ENCODE measurements at regions not wholly inside any gene's neighbourhood (a gene's known extent, or its start where the extent isn't known, plus 50 kb on each side); places are given as distances from the start of the nearest gene placed in this dataset.

DNA sequence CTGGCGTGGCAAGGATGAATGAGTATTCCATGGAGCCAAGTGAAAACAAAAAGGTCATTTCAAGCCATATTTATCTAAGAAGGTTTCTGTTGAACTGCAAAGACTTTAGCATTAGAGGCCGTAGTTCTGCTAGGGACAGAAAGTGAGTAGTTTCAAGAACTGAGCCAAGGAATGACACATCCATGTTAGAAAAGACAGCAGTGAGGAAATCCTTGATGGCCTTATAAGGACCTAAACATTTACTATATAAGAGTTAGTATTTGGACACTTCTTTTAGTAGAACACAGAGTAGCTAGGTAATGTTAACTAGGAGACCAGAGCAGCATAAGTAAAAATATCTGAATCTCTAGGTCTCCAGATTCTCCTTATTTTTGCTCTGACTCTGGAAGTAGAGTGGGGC, 329.8 kb upstream of the SEMA3D start:
- DNase-seq = no peak

DNA sequence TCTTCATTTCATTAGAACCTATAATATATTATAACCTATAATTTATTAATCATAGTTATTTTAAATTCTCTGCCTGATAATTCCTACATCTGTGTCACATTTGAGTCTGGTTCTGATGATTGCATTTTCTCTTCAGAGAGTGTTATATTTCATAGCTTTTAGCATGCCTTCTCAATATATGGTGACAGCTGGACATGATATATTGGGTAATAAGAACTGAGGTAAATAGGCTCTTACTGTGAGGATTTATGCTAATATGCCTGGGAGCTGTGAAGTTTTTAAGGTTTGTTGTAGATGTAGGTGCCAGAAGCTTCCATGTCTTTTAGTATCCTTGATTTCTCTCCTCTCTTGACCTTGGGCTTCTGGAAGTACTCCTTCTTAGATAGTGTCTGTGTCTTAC, 325.9 kb upstream of the SEMA3D start:
- no peak for DNase-seq

DNA sequence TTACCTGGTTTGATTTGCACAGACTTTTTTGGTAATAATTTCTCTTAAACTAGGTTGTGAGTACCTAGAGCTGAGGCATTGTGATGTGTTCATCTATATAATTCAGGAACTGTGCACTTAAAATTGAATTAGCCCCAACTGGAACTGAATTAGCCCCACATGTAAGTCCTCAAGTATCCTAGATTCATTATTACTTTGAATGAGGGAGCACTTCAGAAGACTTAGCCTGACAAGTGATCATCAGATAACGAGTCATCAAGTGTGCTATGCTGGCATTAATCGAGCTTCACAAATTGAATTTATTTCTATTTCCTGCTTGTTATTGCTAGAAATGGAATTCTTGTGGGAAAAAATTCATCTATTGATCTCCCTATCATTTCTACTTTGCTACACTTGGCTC, 323.4 kb upstream of the SEMA3D start:
- no peak for DNase-seq

DNA sequence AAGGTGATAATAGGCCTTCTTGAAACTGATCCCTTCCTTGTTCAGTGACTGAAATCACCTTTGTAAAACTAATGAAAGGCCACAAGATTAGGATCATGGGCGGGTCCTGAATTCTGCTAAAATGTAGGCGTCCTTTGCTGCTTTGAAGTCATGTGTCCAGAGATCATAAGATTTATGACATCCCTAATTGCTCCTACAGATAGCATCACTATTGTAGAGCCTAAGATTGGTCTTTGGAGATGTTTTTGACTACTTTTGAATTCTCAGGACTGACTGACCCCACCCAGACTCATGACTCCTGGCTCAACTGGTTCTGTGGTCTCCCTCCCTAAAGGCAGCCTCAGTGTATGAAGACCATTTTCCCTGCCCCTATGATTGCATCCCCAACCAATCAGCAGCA, 322.6 kb upstream of the SEMA3D start:
- no peak for DNase-seq

DNA sequence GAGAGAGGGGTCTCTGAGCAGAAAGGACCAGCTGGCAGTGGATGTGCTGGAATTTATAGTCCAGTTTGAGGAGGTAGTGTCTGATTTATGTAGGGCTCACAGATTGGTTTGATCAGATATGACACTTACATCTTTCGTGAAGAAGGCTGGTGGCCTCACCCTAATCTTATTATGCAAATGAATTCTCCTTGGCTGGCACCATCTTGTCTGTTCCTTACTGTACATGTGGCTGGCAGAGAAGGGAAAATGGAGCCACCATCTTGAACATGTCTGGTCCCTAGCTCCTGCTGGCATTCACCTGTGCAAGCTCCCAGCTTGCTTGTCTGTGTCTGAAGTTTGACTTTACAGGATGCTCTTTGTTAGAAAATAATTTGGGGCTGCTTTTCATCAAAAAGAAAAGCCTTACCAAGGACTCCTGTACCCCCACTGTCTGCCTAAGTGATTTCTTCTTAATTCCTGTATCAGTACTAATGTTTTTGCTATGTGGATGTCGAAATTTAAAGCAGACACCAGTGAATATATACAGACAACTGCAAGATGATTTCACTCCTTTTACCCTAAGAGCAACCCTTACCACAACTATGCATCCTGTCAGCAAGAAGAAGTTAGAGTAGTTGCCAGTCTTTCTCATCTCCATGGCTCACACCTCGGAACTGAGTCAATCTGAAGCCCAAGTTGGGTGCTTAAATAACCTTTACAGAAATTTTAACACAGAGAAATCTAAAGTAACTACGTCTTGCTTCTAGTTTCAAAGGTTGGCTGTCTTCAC, 322.0 kb upstream of the SEMA3D start:
- DNase-seq = no peak

DNA sequence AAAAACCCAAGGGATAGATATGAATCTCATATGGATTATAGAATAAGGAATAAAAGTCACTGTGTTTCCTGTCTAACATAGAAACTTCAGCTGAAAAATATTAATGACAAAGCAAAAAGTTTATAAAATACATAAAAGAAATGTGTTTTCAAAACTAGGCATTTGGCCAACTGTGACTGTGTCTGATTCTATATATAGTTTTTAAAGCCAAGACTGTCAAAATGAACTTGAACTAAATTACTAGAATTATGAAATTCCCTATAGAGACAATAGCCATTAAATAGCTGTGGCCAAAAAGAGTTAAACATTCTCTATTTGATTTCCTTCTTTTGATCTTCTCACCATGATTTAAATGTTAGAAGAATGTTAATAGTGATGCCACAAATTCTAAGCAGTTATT, 311.2 kb upstream of the SEMA3D start:
- no peak for DNase-seq

DNA sequence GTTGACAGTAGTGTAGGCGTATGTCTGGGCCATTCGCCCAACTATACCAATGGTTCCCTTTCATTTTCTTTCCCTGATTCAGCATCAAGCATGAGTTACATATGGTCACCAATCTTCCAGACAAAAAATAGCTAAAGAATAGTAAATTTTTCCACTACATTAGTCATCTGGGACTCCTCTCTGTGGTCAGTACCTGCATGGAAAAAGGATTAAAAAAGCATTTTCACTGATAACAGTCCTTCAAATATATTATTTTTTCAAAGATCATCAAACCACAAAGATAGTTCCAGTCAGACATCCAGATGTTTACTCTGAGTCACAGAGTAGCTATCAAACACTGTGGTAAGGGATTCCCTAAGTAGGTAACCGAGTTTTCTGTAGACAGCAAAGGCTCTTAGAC, 302.6 kb upstream of the SEMA3D start:
- DNase-seq = no peak

DNA sequence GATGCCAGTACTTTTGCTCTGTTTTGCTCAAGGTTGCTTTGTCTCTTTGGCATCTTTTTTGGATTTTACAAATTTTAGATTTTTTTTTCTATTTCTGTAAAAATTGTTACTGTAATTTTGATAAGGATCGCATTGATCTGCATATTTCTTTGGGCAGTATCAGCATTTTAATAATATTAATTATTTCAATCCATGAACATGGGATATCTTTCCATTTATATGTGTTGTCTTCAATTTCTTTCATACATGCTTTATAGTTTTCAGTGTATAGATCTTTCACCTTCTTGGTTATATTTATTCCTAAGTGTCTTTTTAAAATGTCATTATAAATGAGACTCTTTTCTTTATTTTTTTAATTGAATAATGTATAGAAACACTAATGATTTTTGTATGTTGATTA, 301.6 kb upstream of the SEMA3D start:
- DNase-seq = no peak

DNA sequence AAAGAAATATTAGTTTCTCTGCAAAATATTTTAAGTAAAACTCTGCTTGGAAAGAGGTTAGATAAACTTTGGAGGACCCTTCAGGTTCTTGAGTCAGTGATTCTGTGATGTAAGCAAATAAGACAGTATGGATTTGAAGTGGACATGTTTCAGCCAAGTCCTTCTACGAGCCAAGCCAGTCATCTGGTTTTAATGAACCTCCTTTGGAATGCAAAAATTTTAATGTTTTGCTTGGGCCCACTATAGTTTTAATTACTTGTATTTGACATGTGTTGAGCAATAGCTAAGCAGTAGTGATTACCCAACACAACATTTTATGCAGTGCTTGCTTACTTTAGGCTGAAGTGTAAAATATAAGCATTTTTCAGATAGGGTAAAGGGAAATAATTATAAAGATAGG, 296.3 kb upstream of the SEMA3D start:
- no peak for DNase-seq

DNA sequence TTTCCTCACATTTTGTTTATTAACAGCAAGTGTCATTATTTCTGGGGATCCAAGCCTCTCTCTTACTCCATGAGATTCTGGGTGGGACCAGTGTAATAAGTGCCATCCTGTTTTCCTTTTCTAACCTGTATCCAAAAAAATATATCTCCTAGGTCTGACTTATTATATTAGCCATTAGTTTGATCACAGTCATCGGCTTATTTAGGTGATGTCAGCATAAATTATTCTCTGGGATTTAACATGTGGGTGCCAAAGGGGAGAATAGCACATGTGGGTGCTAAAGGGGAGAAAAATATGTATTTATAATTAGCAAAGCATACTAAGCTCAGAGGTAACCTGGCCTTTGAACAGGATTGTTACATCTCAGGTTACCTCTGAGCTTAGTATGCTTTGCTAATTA, 293.8 kb upstream of the SEMA3D start:
- no peak for DNase-seq

DNA sequence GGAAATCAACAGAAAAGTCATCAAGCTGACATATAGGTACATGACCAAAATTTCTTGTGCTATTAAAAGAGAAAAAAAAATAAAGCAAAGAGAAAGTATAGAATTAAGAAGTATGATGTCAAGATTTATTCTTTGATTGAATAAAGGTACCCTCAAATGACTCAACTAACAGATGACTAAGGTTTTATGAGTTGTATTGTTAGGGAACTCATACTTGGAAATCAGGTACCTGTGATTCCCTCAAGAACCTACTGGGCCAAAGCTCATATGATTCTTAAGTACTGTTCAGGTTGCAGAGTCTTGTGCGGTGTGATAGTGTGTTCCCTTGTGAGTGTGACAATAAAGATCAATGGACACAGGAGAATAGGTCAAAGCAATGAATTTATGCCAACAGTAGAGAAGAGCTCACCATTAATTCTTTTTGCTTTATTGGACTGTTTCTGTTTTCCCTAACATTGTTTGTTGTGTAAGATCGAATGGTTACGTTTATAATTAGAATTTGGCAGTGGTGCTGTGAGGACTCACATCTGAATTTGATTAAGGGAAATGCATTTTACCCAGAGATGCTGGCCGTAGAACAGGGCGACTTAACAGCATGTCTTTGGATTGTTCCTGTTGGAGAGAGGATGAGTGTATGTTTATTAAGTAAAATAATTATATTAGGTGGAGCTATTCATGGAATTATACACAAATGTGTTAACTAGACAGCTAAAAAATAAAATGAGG, 293.2 kb upstream of the SEMA3D start:
- DNase-seq = no peak

DNA sequence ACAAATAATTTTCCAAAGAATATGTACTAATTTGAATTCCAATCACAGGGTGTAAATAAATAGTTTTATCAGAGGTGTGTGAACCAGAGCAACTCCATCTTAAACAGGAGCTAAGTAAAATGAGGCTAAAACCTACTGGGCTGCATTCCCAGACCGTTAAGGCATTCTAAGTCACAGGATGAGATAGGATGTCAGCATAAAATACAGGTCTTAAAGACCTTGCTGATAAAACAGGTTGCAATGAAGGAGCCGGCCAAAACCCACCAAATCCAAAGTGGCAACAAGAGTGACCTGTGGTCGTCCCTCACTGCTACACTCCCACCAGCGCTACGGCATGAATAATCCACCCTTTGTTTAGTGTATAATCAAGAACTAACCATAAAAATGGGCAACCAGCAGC, 291.7 kb upstream of the SEMA3D start:
- DNase-seq = no peak

DNA sequence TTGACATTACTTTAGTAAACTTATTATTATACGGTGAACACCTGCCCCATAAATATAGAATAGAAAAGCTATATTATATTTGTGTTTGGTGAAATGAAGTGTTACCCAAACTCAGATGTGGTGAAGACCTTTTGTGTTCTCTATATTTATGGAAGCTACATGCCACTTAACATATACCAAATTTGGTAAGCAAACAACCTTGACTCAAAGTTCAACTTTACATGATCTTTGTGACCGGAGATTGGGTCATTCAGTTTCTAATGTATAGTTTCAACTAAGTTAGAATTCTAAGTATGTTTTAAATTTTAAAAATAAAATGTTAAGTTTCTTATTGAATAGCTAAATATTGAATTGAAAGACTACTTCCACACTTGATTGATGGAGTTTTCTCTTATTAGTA, 288.6 kb upstream of the SEMA3D start:
- DNase-seq = no peak

DNA sequence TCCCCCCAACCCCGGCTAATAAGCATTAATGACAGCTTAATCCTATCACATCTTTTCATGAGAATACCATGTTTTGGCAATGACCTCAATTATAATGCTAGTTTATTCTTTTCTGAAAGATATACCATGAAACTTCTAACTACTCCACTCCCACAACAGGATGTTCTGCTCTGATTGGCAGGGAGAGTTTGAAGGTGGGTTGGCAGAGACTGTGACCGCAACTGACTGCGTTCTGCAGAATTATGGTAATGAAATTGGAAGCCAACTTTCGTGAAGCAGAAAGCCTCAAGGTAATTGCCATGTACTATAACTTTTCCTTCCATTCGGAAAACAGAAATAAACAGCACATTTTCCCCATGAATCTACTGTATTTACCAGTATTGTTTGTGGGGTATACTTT, 288.2 kb upstream of the SEMA3D start:
- DNase-seq = no peak

DNA sequence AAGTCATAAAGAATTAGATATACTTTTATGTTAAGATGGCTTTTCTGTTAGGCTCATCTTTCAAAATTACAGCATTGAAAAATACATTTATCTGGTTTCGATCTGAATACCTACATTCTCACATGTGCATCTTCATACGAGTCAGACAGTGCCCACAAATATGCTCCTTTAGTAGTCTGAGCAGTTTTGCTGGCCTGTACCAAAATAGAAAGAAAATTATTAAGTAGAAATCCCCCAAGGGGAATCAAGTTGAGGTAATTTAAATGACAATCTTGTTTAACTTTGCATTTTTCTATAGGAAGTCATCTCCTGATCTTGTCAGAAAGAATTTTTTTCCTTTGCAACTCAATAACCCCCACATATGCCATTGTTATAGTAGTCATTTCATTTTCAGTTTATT, 287.4 kb upstream of the SEMA3D start:
- DNase-seq = no peak

DNA sequence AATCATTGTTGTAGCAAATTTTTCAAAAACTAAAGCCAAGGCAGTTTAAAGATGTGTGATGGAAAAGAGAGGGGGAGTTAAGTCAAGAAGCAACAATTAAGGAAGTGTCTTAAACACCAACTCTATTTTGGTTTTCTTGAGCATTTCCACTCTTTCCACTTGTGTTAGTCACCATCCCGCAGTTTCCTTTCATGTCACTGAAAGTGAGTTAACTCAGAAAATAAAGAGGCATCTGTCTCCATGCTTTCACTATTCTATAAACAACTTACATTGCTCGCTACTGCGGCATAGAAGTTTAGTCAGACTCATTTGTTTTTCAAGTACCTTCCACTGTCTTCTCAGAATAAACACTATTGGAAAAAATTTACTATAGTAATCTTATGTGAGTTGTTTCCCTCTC, 284.9 kb upstream of the SEMA3D start:
- DNase-seq = no peak

DNA sequence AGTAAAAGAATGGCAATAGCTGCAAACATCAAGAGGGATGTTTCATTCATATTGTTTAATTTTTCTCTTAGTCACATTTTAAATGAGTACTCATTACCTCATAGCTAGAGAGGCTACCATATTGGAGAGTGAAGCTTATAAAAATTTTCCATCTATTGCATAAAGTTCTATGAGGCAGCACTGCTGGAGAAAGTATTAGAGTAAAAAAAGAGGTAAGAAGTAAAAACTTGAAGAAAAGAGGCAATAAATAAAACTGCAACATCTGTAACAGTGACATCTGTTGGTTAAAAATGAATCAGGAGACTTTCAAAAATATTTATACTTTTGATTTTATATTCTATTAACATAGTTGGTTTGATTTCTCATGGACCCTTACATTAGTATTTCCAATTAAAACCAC, 284.5 kb upstream of the SEMA3D start:
- DNase-seq = no peak

DNA sequence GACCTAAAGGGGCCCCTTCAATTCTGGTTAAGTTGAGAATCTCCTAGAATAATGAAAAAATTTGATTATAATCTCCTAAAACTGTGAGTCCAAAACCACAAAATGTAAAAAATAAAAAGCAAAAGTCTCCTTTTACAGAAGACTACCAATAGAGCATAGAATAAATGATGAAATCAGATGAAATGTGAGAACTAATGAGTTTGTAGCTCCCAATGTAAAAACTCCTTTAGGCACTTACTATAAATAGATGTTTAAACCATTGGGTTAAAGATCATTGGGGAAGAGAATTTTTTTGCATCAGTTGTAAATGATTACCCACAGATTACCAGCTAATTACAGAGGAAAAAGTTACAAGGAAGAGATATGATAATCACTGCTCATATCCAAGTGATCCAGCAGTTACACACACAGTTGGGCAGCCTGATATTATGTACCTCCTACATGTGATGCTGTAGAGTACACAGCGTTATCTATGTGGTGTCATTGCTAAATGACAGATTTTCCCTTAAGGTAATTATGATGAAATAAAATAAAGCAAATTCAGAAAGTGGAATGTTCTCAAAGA, 282.7 kb upstream of the SEMA3D start:
- DNase-seq = no peak

DNA sequence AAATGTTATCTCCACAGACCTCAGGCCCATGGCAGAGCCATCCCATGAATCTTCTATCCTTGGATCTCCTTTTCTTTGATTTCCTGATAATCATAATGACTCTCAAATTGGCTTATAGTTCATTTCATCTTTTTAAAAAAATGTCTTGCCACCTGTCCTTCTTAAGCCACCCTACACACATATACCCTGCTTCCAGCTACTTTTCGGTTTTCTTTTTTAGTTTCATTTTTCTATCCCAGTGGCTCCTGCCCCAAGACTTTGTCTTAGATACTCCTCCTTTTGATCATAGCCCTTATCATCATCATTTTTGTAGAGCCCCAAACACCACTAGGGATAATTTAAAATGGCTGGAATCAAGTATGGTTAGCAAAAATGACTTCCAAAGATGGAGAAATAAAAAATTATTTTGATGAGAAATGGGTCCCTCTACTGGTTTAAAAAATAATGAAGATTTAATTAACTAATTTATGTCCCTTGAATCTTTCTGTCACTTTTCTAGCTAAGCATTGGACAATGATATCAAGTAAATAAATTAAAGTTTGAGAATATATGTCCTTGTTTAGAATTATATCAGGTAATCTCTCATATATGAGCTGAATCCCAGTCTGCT, 277.3 kb upstream of the SEMA3D start:
- DNase-seq = no peak

DNA sequence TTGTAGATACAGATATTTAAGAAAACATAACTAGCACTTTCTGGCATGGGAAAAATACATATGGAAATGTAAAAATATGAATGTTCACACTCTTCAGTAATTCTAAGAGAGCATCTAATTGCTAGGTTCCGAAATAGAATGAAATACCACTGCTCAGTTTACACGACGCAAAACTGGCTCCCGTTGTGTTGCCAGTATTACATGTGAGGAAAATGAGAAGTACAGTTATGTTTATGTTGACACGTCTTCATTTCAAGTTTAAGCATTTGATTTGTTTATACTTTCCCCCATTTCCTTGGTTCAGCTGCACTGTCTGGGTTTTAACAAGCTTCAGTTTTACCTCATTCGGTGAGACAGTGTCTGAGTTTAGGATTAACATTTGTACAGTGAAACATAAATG, 275.8 kb upstream of the SEMA3D start:
- no peak for DNase-seq

DNA sequence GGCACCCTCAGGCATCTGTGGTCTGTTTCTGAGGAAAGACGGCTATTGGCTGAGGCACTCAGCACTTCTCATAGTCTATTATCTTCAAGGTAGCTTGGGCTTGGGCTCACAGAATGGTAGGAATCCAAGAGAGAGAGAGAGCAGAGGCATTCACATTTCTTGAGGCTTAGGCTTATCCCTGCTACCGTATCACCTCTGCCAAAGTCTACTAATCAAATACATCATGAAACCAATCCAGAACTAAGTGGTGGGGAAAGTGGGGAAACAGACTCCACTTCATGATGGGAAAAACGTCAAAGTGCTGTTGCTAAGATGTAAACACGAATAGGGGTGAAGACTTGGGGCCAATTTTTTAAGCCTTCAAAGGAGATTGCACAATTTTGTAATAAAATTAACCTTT, 271.1 kb upstream of the SEMA3D start:
- no peak for DNase-seq

DNA sequence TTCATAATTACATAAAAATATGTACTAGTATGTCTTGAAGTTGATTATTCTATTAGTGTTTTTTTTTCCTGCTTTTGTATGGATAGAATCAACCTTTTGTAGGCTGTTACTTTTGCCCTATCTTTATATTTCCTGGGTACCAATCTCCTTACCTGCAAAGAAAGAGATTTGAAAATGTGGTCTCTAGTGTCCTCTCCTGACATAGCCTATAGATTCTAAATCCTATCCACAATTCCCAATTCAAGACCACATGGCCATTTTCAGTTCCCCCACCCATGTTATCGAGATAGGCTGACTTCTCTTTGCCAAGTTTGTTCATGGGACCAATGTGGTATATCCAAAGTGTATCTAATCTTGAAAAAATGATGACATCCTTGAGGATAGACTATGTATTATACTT, 269.4 kb upstream of the SEMA3D start:
- no peak for DNase-seq

DNA sequence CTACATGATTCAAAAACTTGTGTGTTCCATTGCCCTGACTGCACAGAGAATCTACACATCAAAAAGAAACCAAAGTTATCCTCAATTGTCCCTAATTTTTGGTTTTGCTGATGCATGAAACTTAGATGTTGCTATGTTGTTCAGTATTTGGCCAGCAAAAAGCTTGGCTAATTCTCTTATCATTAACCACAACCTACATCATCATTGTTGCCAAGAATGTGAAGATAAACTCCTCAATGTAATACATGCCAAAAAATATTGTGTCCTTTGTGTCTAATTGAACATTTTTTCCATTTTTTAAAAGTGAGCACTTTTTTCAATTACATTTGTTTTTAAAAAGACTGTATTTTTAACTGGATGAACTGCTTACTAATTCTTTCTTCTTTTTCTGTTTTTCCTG, 268.0 kb upstream of the SEMA3D start:
- DNase-seq = no peak
